Neural cell (in vitro differentiated cells): ENCODE measurements at regions not wholly inside any gene's neighbourhood (a gene's known extent, or its start where the extent isn't known, plus 50 kb on each side); places are given as distances from the start of the nearest gene placed in this dataset.

Experiments used
- H2AFZ ChIP-seq: fragments of 200-600, 300-800 bp; sonication (generic), shearing (Covaris generic); 2 replicates; pipeline ENCODE4 v1.6.0; 2014; ENCODE audit warnings: low read depth, mild to moderate bottlenecking, antibody characterized with exemption, low read length, moderate library complexity
- H3F3A ChIP-seq: fragments of 200-600 bp; shearing (Covaris generic); 2 replicates; pipeline ENCODE4 v1.6.1; 2016; ENCODE audit warnings: mild to moderate bottlenecking, moderate library complexity, mixed read lengths, antibody characterized with exemption, low read length; ENCODE audit not compliant: insufficient read depth, poor library complexity, severe bottlenecking
- H3K27ac ChIP-seq: fragments of 200-600, 300-800 bp; sonication (generic), shearing (Covaris generic); 2 replicates; pipeline ENCODE4 v1.5.1; 2014; ENCODE audit warnings: mild to moderate bottlenecking, low read length, moderate library complexity
- H3K27me3 ChIP-seq: fragments of 300-800, 200-600 bp; sonication (generic), shearing (Covaris generic); 2 replicates; pipeline ENCODE4 v1.6.0; 2014; ENCODE audit warnings: mild to moderate bottlenecking, low read depth, low read length, moderate library complexity; ENCODE audit not compliant: insufficient read depth
- H3K36me3 ChIP-seq: fragments of 300-800, 200-600 bp; sonication (generic), shearing (Covaris generic); 2 replicates; pipeline ENCODE4 v1.5.1; 2014; ENCODE audit warnings: mild to moderate bottlenecking, antibody characterized with exemption, low read length, moderate library complexity; ENCODE audit not compliant: insufficient read depth
- H3K4me2 ChIP-seq: fragments of 300-800, 200-600 bp; sonication (generic), shearing (Covaris generic); 2 replicates; pipeline ENCODE4 v1.6.0; 2014; ENCODE audit warnings: mild to moderate bottlenecking, low read length
- H3K4me3 ChIP-seq: fragments of 300-800, 200-600 bp; sonication (generic), shearing (Covaris generic); 2 replicates; pipeline ENCODE4 v1.5.1; 2014; ENCODE audit warnings: mild to moderate bottlenecking, low read length, moderate library complexity
- H3K79me2 ChIP-seq: fragments of 200-600 bp; shearing (Covaris generic); replicated peaks from 2 replicates; pipeline ENCODE4 v1.6.0; 2014; ENCODE audit warnings: mild to moderate bottlenecking, low read length, moderate library complexity; ENCODE audit not compliant: insufficient read depth
- H3K9ac ChIP-seq: fragments of 300-800, 200-600 bp; sonication (generic), shearing (Covaris generic); 2 replicates; pipeline ENCODE4 v1.6.1; 2016; ENCODE audit warnings: mild to moderate bottlenecking, low read length, mixed read lengths
- H3K9me2 ChIP-seq: fragments of 200-600 bp; shearing (Covaris generic); 2 replicates; pipeline ENCODE4 v1.6.1; 2016; ENCODE audit warnings: mild to moderate bottlenecking, low read length, mixed read lengths; ENCODE audit not compliant: insufficient read depth
- H3K9me3 ChIP-seq: fragments of 200-600, 300-800 bp; sonication (generic), shearing (Covaris generic); 2 replicates; pipeline ENCODE4 v1.6.1; 2016; ENCODE audit warnings: mild to moderate bottlenecking, mixed run types, low read length, moderate library complexity, mixed read lengths
- H4K20me1 ChIP-seq: fragments of 200-600 bp; shearing (Covaris generic); 2 replicates; pipeline ENCODE4 v1.6.1; 2016; ENCODE audit warnings: mild to moderate bottlenecking, mixed run types; ENCODE audit not compliant: insufficient read depth
- EP300 ChIP-seq: fragments of 450-650 bp; conservative IDR thresholded peaks from 2 replicates; pipeline ENCODE4 v1.6.1; 2014; ENCODE audit warnings: antibody characterized with exemption, mild to moderate bottlenecking, moderate library complexity; ENCODE audit not compliant: poor library complexity, severe bottlenecking
- EZH2 ChIP-seq: fragments of 200-600, 300-800 bp; shearing (Covaris generic), sonication (generic); IDR thresholded peaks from 2 replicates; pipeline ENCODE4 v1.6.1; 2014; ENCODE audit warnings: antibody characterized with exemption, low read length, borderline replicate concordance, mild to moderate bottlenecking; ENCODE audit not compliant: insufficient read depth, poor library complexity, severe bottlenecking
- MXI1 ChIP-seq: fragments of 450-650 bp; conservative IDR thresholded peaks from 2 replicates; pipeline ENCODE4 v1.6.1; 2014; ENCODE audit warnings: antibody characterized with exemption, mild to moderate bottlenecking; ENCODE audit not compliant: poor library complexity, severe bottlenecking
- POLR2AphosphoS5 ChIP-seq: IDR thresholded peaks from 2 replicates; pipeline ENCODE4 v1.6.1; 2012
- RAD21 ChIP-seq: fragments of 450-650 bp; conservative IDR thresholded peaks from 2 replicates; pipeline ENCODE4 v1.6.1; 2014; ENCODE audit warnings: antibody characterized with exemption, mild to moderate bottlenecking, moderate library complexity
- SMC3 ChIP-seq: fragments of 450-650 bp; conservative IDR thresholded peaks from 2 replicates; pipeline ENCODE4 v1.6.1; 2014; ENCODE audit warnings: antibody characterized with exemption, mild to moderate bottlenecking, moderate library complexity; ENCODE audit not compliant: poor library complexity
- TAF1 ChIP-seq: IDR thresholded peaks from 2 replicates; pipeline ENCODE4 v1.6.1; 2012; ENCODE audit warnings: low read depth
- TF ChIP-seq, protein P1 (sequence below): fragments of 450-650 bp; IDR thresholded peaks from 2 replicates; pipeline ENCODE4 v1.5.1; 2014; ENCODE audit warnings: antibody characterized with exemption, mild to moderate bottlenecking, moderate library complexity; ENCODE audit not compliant: poor library complexity, severe bottlenecking
- TF ChIP-seq, protein P2 (sequence below): IDR thresholded peaks from 2 replicates; pipeline ENCODE4 v1.6.1; 2012; ENCODE audit warnings: borderline replicate concordance

DNA sequence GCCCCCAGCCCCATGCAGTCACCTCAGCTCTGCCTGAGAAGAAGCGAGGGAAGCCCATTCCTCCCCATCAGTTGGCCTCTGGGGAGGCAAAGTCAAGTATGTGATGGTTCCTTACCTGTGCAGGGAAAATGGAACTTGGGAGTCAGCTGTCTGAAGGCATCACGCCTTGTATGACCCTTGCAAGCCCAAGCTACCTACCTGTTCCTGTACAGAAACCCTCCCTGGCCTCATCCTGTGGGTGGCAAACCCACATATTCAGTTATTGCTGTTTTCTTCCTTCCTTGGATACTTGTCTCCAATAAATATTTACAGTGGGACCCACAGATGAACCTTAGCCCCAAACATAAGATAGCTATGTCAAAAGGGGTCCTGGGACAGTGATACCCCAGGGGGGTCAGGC lies 92.2 kb upstream of the MLN start:
- H3K9me2 ChIP-seq: no peaks in the 10 kb centered on the region
- H3K9ac ChIP-seq: no peak overlapping the region
- H3K9me3 ChIP-seq: no peaks in the 10 kb centered on the region
- no peaks in the 10 kb centered on the region for H3K27me3 ChIP-seq
- no peaks in the 10 kb centered on the region for H4K20me1 ChIP-seq
- H3K27ac ChIP-seq: no peak overlapping the region
- H3K36me3 ChIP-seq: no peaks in the 10 kb centered on the region
- H3K4me2 ChIP-seq: no peak overlapping the region
- TF ChIP-seq SMC3: no peak
- no peak for TF ChIP-seq EZH2
- no peak for TF ChIP-seq EP300
- TF ChIP-seq POLR2AphosphoS5: no peak
- no peaks in the 10 kb centered on the region for H3K79me2 ChIP-seq
- H2AFZ ChIP-seq: no peak overlapping the region
- no peaks in the 10 kb centered on the region for H3F3A ChIP-seq
- H3K4me3 ChIP-seq: no peak overlapping the region

DNA sequence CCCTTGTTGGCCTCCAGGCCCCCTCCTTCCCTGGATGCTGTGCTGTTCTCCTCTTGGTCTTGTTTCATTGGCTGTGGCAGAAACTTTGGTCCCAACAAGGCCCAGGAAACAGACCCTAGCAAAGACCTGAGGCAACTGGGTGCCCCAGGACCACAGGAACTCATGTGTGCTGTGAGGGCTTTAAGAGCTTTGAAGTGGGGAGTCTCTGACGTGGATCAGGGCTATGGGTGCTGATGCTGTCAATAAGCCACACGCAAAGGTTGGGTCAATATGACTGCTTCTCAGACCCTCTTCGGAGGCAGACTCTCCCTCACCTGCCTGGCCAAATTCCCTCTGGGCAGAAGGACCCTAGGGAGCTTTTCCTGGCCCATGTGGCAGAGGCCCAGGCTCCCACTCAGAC lies 91.5 kb upstream of the MLN start:
- Histone ChIP-seq H4K20me1 (no peaks in the 10 kb centered on the region), H3K9me2 (no peaks in the 10 kb centered on the region), H2AFZ (no peak overlapping the region), H3K27ac (no peak overlapping the region), H3K9me3 (no peaks in the 10 kb centered on the region), H3K27me3 (no peaks in the 10 kb centered on the region), H3K36me3 (no peaks in the 10 kb centered on the region), H3K4me3 (no peak overlapping the region), H3F3A (no peaks in the 10 kb centered on the region), H3K9ac (no peak overlapping the region), H3K4me2 (no peak overlapping the region), H3K79me2 (no peaks in the 10 kb centered on the region)
- TF ChIP-seq RAD21 (no peak), EP300 (no peak), SMC3 (no peak), EZH2 (no peak), POLR2AphosphoS5 (no peak), TAF1 (no peak), MXI1 (no peak)
- TF ChIP-seq, protein P1, sequence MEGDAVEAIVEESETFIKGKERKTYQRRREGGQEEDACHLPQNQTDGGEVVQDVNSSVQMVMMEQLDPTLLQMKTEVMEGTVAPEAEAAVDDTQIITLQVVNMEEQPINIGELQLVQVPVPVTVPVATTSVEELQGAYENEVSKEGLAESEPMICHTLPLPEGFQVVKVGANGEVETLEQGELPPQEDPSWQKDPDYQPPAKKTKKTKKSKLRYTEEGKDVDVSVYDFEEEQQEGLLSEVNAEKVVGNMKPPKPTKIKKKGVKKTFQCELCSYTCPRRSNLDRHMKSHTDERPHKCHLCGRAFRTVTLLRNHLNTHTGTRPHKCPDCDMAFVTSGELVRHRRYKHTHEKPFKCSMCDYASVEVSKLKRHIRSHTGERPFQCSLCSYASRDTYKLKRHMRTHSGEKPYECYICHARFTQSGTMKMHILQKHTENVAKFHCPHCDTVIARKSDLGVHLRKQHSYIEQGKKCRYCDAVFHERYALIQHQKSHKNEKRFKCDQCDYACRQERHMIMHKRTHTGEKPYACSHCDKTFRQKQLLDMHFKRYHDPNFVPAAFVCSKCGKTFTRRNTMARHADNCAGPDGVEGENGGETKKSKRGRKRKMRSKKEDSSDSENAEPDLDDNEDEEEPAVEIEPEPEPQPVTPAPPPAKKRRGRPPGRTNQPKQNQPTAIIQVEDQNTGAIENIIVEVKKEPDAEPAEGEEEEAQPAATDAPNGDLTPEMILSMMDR: no peak
- TF ChIP-seq, protein P2, sequence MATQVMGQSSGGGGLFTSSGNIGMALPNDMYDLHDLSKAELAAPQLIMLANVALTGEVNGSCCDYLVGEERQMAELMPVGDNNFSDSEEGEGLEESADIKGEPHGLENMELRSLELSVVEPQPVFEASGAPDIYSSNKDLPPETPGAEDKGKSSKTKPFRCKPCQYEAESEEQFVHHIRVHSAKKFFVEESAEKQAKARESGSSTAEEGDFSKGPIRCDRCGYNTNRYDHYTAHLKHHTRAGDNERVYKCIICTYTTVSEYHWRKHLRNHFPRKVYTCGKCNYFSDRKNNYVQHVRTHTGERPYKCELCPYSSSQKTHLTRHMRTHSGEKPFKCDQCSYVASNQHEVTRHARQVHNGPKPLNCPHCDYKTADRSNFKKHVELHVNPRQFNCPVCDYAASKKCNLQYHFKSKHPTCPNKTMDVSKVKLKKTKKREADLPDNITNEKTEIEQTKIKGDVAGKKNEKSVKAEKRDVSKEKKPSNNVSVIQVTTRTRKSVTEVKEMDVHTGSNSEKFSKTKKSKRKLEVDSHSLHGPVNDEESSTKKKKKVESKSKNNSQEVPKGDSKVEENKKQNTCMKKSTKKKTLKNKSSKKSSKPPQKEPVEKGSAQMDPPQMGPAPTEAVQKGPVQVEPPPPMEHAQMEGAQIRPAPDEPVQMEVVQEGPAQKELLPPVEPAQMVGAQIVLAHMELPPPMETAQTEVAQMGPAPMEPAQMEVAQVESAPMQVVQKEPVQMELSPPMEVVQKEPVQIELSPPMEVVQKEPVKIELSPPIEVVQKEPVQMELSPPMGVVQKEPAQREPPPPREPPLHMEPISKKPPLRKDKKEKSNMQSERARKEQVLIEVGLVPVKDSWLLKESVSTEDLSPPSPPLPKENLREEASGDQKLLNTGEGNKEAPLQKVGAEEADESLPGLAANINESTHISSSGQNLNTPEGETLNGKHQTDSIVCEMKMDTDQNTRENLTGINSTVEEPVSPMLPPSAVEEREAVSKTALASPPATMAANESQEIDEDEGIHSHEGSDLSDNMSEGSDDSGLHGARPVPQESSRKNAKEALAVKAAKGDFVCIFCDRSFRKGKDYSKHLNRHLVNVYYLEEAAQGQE: no peak

DNA sequence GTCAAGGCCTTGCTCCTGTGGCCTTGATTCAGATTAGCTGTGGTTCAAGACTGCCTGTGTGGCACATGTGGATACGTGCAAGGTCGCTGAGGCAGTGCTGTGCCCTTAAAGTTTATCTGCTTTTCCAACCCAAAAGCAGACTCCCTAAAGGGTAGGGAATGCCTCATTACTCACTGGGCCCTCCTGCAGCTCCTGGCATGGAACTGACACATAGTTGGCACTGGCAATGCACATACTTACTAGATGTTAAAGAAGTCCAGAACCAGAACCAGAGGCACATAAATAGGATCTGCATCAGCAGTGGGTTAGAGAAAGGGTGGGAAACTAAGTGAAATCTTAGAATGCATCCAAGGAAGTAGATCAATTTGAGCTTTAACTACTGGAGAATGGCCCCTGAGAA lies 90.6 kb upstream of the MLN start:
- Histone ChIP-seq H3K9me2 (no peaks in the 10 kb centered on the region), H3K79me2 (no peaks in the 10 kb centered on the region), H3K36me3 (no peaks in the 10 kb centered on the region)

More for the DNA sequence above, 90.6 kb upstream of the MLN start:
- Histone ChIP-seq H2AFZ (no peak overlapping the region), H3K9me3 (no peaks in the 10 kb centered on the region), H3K4me2 (no peak overlapping the region), H3F3A (no peaks in the 10 kb centered on the region), H3K27me3 (no peaks in the 10 kb centered on the region), H4K20me1 (no peaks in the 10 kb centered on the region), H3K9ac (no peak overlapping the region), H3K27ac (no peak overlapping the region), H3K4me3 (no peak overlapping the region)
- TF ChIP-seq EZH2 (no peak), POLR2AphosphoS5 (no peak), SMC3 (no peak), TAF1 (no peak), MXI1 (no peak), EP300 (no peak)
- TF ChIP-seq, protein P2: no peak
- TF ChIP-seq, protein P1: no peak
